ENCODE measurements at regions not wholly inside any gene's neighbourhood (a gene's known extent, or its start where the extent isn't known, plus 50 kb on each side); places are given as distances from the start of the nearest gene placed in this dataset.

DNA sequence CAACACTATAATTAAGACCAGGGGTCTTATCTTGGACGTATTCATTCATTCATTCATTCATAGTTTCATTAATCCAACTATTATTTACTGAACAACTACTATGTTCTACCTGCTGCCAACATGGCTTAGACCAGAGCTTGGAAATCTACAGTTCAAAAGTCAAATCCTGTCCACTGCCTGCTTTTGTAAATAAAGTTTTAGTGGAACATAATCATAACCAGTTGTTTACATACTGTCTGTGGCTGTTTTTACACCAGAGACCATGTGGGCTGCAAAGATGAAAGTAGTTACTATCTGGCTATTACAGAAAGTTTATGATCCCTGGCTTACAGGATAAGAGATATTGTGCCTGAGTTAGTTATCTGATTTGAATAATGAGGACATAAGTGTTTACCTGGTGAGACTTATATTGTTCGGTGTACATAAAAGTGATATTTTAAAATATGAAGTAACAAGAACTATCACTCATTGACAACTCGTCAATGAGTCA lies 567.7 kb downstream of the TFAP2B start:
- Histone ChIP-seq H3K4me1 (ENCODE audit: control insufficient read depth, insufficient read depth, low read length) (no peaks in the 10 kb centered on the region), H4K20me1 (ENCODE audit: control insufficient read depth, insufficient read depth) (no peaks in the 10 kb centered on the region), H3K27ac (ENCODE audit: control insufficient read depth, insufficient read depth) (no peak overlapping the region), H3K36me3 (ENCODE audit: control insufficient read depth in 2 of 2, insufficient read depth in 2 of 2, low read length in 1 of 2) (no peaks in the 10 kb centered on the region), H3K9me3 (replicated peaks; ENCODE audit: control insufficient read depth, insufficient read depth, low read length) (no peaks in the 10 kb centered on the region; the same call in 2 of the 3 replicates), H2AFZ (ENCODE audit: control insufficient read depth, low read depth, low read length) (no peak overlapping the region), H3K4me2 (ENCODE audit: control insufficient read depth, insufficient read depth) (no peak overlapping the region), H3K79me2 (ENCODE audit: control insufficient read depth, insufficient read depth, low read length) (no peaks in the 10 kb centered on the region), H3K4me3 (no peak overlapping the region), H3K9ac (ENCODE audit: control insufficient read depth, insufficient read depth, low read length) (no peak overlapping the region), H3K27me3 (replicated peaks in 1 of 2; ENCODE audit: control insufficient read depth in 2 of 2, insufficient read depth in 2 of 2, low read length in 1 of 2) (no peaks in the 10 kb centered on the region)
- ATAC-seq: no peak
- ChIA-PET SMC1A (ENCODE audit: uncharacterized antibody, unreplicated experiment) (no interaction called here), RAD21 (ENCODE audit: unreplicated experiment) (no interaction called here), POLR2A (no interaction called here), CTCF (interaction anchor here (0.7 to 2.3 kb wide), 2 partner anchors 14 to 633 kb away, joined by 3 to 5 read pairs; no protein-coding TSS in a partner anchor)
- DNase-seq (ENCODE audit: low read depth, low spot score): no peak
- FAIRE-seq: no peak
- BruUV-seq (replicated peaks): no TSS peak
- 29% methylated on average over 3 of the region's 3 CpGs for WGBS (ENCODE audit: insufficient coverage, insufficient replicate concordance, low lambda C conversion rate, missing lambda C conversion rate)
- TF ChIP-seq, protein P1, sequence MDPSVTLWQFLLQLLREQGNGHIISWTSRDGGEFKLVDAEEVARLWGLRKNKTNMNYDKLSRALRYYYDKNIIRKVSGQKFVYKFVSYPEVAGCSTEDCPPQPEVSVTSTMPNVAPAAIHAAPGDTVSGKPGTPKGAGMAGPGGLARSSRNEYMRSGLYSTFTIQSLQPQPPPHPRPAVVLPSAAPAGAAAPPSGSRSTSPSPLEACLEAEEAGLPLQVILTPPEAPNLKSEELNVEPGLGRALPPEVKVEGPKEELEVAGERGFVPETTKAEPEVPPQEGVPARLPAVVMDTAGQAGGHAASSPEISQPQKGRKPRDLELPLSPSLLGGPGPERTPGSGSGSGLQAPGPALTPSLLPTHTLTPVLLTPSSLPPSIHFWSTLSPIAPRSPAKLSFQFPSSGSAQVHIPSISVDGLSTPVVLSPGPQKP (IDR thresholded peaks at IDR 0.05; ENCODE audit: low read depth, low read length): no peak
- TF ChIP-seq HCFC1 (IDR thresholded peaks at IDR 0.05; ENCODE audit: low read length) (no peak), ATF7 (IDR thresholded peaks at IDR 0.05; ENCODE audit: low read depth) (no peak), ZSCAN29 (IDR thresholded peaks at IDR 0.05) (no peak), ZBTB11 (CRISPR knock-in tag; IDR thresholded peaks at IDR 0.05) (no peak), E2F4 (IDR thresholded peaks at IDR 0.05; ENCODE audit: low read depth, low read length) (no peak), MXI1 (IDR thresholded peaks at IDR 0.05; ENCODE audit: low read depth, low read length) (no peak), SMC3 (IDR thresholded peaks at IDR 0.05; ENCODE audit: borderline replicate concordance, low read length) (no peak), ZNF217 (IDR thresholded peaks at IDR 0.05) (no peak), IRF4 (IDR thresholded peaks at IDR 0.05; ENCODE audit: low read depth, low read length) (no peak), MEF2A (IDR thresholded peaks at IDR 0.05; ENCODE audit: insufficient read depth, low read depth, low read length) (no peak)
- TF ChIP-seq, protein P2, sequence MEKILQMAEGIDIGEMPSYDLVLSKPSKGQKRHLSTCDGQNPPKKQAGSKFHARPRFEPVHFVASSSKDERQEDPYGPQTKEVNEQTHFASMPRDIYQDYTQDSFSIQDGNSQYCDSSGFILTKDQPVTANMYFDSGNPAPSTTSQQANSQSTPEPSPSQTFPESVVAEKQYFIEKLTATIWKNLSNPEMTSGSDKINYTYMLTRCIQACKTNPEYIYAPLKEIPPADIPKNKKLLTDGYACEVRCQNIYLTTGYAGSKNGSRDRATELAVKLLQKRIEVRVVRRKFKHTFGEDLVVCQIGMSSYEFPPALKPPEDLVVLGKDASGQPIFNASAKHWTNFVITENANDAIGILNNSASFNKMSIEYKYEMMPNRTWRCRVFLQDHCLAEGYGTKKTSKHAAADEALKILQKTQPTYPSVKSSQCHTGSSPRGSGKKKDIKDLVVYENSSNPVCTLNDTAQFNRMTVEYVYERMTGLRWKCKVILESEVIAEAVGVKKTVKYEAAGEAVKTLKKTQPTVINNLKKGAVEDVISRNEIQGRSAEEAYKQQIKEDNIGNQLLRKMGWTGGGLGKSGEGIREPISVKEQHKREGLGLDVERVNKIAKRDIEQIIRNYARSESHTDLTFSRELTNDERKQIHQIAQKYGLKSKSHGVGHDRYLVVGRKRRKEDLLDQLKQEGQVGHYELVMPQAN (conservative IDR thresholded peaks at IDR 0.05): no peak
- TF ChIP-seq, protein P3, sequence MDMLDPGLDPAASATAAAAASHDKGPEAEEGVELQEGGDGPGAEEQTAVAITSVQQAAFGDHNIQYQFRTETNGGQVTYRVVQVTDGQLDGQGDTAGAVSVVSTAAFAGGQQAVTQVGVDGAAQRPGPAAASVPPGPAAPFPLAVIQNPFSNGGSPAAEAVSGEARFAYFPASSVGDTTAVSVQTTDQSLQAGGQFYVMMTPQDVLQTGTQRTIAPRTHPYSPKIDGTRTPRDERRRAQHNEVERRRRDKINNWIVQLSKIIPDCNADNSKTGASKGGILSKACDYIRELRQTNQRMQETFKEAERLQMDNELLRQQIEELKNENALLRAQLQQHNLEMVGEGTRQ (IDR thresholded peaks at IDR 0.05; ENCODE audit: borderline replicate concordance, low read depth, low read length): no peak
- TF ChIP-seq, protein P4, sequence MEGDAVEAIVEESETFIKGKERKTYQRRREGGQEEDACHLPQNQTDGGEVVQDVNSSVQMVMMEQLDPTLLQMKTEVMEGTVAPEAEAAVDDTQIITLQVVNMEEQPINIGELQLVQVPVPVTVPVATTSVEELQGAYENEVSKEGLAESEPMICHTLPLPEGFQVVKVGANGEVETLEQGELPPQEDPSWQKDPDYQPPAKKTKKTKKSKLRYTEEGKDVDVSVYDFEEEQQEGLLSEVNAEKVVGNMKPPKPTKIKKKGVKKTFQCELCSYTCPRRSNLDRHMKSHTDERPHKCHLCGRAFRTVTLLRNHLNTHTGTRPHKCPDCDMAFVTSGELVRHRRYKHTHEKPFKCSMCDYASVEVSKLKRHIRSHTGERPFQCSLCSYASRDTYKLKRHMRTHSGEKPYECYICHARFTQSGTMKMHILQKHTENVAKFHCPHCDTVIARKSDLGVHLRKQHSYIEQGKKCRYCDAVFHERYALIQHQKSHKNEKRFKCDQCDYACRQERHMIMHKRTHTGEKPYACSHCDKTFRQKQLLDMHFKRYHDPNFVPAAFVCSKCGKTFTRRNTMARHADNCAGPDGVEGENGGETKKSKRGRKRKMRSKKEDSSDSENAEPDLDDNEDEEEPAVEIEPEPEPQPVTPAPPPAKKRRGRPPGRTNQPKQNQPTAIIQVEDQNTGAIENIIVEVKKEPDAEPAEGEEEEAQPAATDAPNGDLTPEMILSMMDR (IDR thresholded peaks at IDR 0.05 in 2 of 3, conservative IDR thresholded peaks at IDR 0.05 in 1 of 3; ENCODE audit: control insufficient read depth in 2 of 3, extremely low read depth in 1 of 3, insufficient read depth in 1 of 3, low read depth in 3 of 3, low read length in 3 of 3): no peak
- intact Hi-C loops (cut with micrococcal nuclease; ENCODE audit: unreplicated experiment) (no loop called here), in situ Hi-C loops (cut with MboI) (no loop called here)

All from GM12878 (cell line).